Calu3 (cell line): ENCODE measurements at regions not wholly inside any gene's neighbourhood (a gene's known extent, or its start where the extent isn't known, plus 50 kb on each side); places are given as distances from the start of the nearest gene placed in this dataset.
A peak's percentile ranks its signal among the peaks of the same experiment; 100 is the strongest.
"Not testable (repeated sequence)": the region's sequence is repeated elsewhere in the genome, so short reads cannot be mapped to it uniquely, and the experiment has no call there.

Experiments used
- BruUV-seq: library from RNA; stranded (reverse); fragments of 400-500 nt; replicated peaks from 2 replicates; lab custom pipeline; 2021; lab: Mats Ljungman, UMichigan
- CTCF ChIA-PET: fragments of 300-600 bp; sonication (Branson Sonifier 250); formaldehyde crosslinking; loops from one replicate; lab custom pipeline; 2022; ENCODE audit warnings: antibody characterized with exemption; lab: Charles Lee
- DNase-seq: peaks from one replicate; pipeline ENCODE4 v3.0.0; 2022
- H3K27ac Mint-ChIP-seq: one replicate; pipeline ENCODE4 v1.8.0; 2022; ENCODE audit warnings: mixed read lengths; ENCODE audit not compliant: unreplicated experiment
- H3K27me3 Mint-ChIP-seq: one replicate; pipeline ENCODE4 v1.8.0; 2022; ENCODE audit warnings: mixed read lengths; ENCODE audit not compliant: unreplicated experiment
- H3K36me3 Mint-ChIP-seq: one replicate; pipeline ENCODE4 v1.8.0; 2022; ENCODE audit warnings: mild to moderate bottlenecking, moderate library complexity, mixed read lengths; ENCODE audit not compliant: insufficient read depth, unreplicated experiment
- H3K4me1 Mint-ChIP-seq: one replicate; pipeline ENCODE4 v1.8.0; 2022; ENCODE audit warnings: mild to moderate bottlenecking, low read depth, mixed read lengths; ENCODE audit not compliant: unreplicated experiment
- H3K4me3 Mint-ChIP-seq: one replicate; pipeline ENCODE4 v1.8.0; 2022; ENCODE audit warnings: mild to moderate bottlenecking, low read depth, moderate library complexity, mixed read lengths; ENCODE audit not compliant: unreplicated experiment
- H3K9me3 Mint-ChIP-seq: one replicate; pipeline ENCODE4 v1.8.0; 2022; ENCODE audit warnings: low read depth, mixed read lengths; ENCODE audit not compliant: unreplicated experiment
- intact Hi-C: fragments of 100-400 bp; cut with micrococcal nuclease; formaldehyde crosslinking; loops from one replicate; pipeline ENCODE4 v1.10.0; 2022; ENCODE audit not compliant: unreplicated experiment
- TF ChIP-seq, protein P1 (sequence below): fragments of 200-600 bp; IDR thresholded peaks from one replicate; pipeline ENCODE4 v1.8.0; 2022; ENCODE audit warnings: antibody characterized with exemption; ENCODE audit not compliant: unreplicated experiment

- no peak overlapping the region for H3K27ac Mint-ChIP-seq
- peaks cover 8% of the 10 kb centered on the region for H3K9me3 Mint-ChIP-seq
- no peak overlapping the region for H3K4me3 Mint-ChIP-seq
- BruUV-seq = no TSS peak
- no peaks in the 10 kb centered on the region for H3K27me3 Mint-ChIP-seq
- no peak for DNase-seq
- CTCF ChIA-PET = no interaction called here
- TF ChIP-seq, protein P1, sequence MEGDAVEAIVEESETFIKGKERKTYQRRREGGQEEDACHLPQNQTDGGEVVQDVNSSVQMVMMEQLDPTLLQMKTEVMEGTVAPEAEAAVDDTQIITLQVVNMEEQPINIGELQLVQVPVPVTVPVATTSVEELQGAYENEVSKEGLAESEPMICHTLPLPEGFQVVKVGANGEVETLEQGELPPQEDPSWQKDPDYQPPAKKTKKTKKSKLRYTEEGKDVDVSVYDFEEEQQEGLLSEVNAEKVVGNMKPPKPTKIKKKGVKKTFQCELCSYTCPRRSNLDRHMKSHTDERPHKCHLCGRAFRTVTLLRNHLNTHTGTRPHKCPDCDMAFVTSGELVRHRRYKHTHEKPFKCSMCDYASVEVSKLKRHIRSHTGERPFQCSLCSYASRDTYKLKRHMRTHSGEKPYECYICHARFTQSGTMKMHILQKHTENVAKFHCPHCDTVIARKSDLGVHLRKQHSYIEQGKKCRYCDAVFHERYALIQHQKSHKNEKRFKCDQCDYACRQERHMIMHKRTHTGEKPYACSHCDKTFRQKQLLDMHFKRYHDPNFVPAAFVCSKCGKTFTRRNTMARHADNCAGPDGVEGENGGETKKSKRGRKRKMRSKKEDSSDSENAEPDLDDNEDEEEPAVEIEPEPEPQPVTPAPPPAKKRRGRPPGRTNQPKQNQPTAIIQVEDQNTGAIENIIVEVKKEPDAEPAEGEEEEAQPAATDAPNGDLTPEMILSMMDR = no peak
- intact Hi-C loops = no loop called here
- H3K4me1 Mint-ChIP-seq = no peaks in the 10 kb centered on the region
- H3K36me3 Mint-ChIP-seq = no peaks in the 10 kb centered on the region
Measured at GRCh38 chrX:87403551-87403950, 114.1 kb upstream of the KLHL4 start.

DNA sequence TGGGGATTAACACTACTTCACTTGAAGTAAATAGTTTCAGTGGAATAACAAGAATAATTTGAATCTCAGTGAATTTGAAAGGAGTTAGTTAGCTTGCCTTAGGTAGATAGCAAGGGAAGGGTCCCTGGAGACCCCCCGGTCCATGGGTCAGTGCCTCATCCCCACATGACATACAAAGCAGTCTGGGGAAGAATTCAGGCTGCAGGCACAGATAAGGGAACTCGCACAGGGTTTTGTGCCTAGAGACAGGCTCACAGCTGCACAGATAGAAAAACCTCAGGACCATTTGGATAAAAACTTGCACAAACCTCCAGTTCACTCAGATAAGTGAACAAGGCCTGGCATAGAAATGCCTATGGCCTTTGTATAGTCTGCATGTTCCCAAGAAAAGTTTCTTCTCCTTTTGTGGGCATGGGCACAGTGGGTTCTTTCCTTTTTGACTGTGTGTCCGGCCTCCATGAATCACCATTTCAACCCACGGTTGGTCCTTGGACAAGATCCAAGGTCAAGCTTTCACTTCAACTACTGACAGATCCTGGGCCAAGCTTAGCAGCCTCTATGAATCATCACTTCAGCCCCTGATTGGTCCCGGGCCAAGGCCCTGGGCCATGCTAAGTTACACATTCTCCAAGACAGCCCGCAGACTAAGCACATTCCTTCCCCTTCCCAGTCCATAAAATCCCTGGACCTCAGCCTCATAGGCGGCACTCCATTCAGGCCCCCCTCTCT lies 108.3 kb upstream of the KLHL4 start:
- no peak overlapping the region for H3K27ac Mint-ChIP-seq
- H3K9me3 Mint-ChIP-seq = peaks cover 2% of the 10 kb centered on the region
- no peaks in the 10 kb centered on the region for H3K27me3 Mint-ChIP-seq
- TF ChIP-seq, protein P1 = no peak
- CTCF ChIA-PET = interaction anchor here (0.6 kb wide), 1 partner anchor 17 kb away, joined by 7 read pairs; no protein-coding TSS in a partner anchor
- no peak overlapping the region for H3K4me3 Mint-ChIP-seq
- peak; percentile 22 for DNase-seq
- BruUV-seq = no TSS peak
- no peaks in the 10 kb centered on the region for H3K4me1 Mint-ChIP-seq
- H3K36me3 Mint-ChIP-seq = no peaks in the 10 kb centered on the region
- intact Hi-C loops = no loop called here

DNA sequence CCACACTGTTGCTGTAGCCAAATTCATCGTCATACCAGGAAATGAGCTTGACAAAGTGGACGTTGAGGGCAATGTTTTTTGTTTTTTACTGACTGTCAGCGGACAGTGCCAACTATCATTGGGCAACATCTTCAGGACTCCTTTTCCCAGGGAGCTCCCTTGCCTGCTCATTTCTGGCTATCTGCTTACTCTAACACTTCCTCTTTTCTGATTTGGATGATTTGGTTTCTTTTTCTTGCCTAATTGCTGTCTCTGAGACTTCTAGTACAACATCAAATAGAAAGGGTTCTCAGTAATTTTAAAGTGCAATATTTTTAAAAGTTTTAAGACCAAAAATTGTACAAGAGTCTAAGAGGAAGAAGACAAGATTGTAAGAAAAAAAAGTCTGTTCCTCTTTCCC lies 92.0 kb upstream of the KLHL4 start:
- BruUV-seq = no TSS peak
- CTCF ChIA-PET = no interaction called here

GRCh38 chrX:87434618-87435017 lies 83.0 kb upstream of the KLHL4 start:
- TF ChIP-seq, protein P1 = no peak
- Mint-ChIP-seq H3K36me3 (no peaks in the 10 kb centered on the region), H3K4me1 (no peaks in the 10 kb centered on the region), H3K4me3 (no peak overlapping the region), H3K9me3 (peaks cover 5% of the 10 kb centered on the region), H3K27ac (no peak overlapping the region), H3K27me3 (no peaks in the 10 kb centered on the region)
- intact Hi-C loops = no loop called here
- no peak for DNase-seq
- no TSS peak for BruUV-seq
- CTCF ChIA-PET = no interaction called here

More for the DNA sequence above, 92.0 kb upstream of the KLHL4 start:
- no peak overlapping the region for H3K27ac Mint-ChIP-seq
- peaks cover 6% of the 10 kb centered on the region for H3K9me3 Mint-ChIP-seq
- intact Hi-C loops = no loop called here
- H3K4me1 Mint-ChIP-seq = no peaks in the 10 kb centered on the region
- TF ChIP-seq, protein P1 = no peak
- no peak for DNase-seq
- H3K27me3 Mint-ChIP-seq = no peaks in the 10 kb centered on the region
- H3K36me3 Mint-ChIP-seq = no peaks in the 10 kb centered on the region
- H3K4me3 Mint-ChIP-seq = no peak overlapping the region

- intact Hi-C loops, DNase-seq, CTCF ChIA-PET, H3K27ac Mint-ChIP-seq, H3K9me3 Mint-ChIP-seq, H3K4me3 Mint-ChIP-seq, H3K4me1 Mint-ChIP-seq, BruUV-seq, H3K36me3 Mint-ChIP-seq, H3K27me3 Mint-ChIP-seq: not testable (repeated sequence)
Measured at GRCh38 chrX:87448613-87449012, 69.0 kb upstream of the KLHL4 start.

GRCh38 chrX:87465757-87466156 lies 51.8 kb upstream of the KLHL4 start:
- intact Hi-C loops, CTCF ChIA-PET, BruUV-seq, H3K4me3 Mint-ChIP-seq, H3K27me3 Mint-ChIP-seq, H3K4me1 Mint-ChIP-seq, DNase-seq, H3K27ac Mint-ChIP-seq, H3K36me3 Mint-ChIP-seq: not testable (repeated sequence)
- H3K9me3 Mint-ChIP-seq = peaks cover 11% of the 10 kb centered on the region
